HPDE6-E6E7 (cell line): ENCODE measurements at regions not wholly inside any gene's neighbourhood (a gene's known extent, or its start where the extent isn't known, plus 50 kb on each side); places are given as distances from the start of the nearest gene placed in this dataset.

Experiments used
- DNase-seq: peaks from one replicate; pipeline ENCODE4 v3.0.0; 2011; ENCODE audit warnings: missing footprints; ENCODE audit errors: extremely low spot score

GRCh38 chr3:99211309-99211708 is 309.8 kb upstream of the DCBLD2 start:
- DNase-seq: no peak

DNA sequence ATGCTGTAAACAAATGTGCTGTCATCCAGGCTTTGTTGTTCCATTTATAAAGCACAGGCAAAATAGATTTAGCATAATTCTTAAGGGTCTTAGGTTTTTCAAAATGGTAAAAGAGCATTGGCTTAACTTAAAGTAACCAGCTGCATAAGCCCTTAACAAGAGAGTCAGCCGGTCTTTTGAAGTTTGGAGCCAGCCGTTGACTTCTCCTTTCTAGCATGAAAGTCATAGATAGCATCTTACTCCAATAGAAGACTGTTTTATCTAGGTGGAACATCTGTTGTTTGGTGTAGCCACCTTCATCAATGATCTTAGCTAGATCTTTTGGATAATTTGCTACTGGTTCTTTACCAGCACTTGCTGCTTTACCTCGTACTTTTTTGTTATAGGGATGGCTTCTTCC is 297.5 kb upstream of the DCBLD2 start:
- DNase-seq: no peak

DNA sequence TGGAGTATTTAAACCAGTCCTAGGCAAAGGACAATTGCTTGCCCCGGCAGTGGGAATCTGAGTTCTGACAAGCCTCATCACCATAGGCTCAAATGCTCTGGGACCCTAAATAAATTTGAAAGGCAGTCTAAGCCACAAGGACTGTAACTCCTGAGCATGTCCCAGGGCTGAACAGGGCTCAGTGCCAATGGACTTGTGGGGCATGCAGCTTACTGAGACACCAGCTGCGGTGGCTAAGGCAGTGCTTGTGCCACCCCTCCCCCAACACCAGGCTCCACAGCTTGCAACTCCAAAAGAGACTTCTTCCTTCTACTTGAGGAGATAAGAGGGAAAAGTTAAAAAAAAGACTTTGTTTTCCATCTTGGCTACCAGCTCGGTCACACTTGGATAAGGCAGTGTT is 289.7 kb upstream of the DCBLD2 start:
- no peak for DNase-seq

- DNase-seq: no peak
Measured at GRCh38 chr3:99188936-99189335, 287.4 kb upstream of the DCBLD2 start.

DNA sequence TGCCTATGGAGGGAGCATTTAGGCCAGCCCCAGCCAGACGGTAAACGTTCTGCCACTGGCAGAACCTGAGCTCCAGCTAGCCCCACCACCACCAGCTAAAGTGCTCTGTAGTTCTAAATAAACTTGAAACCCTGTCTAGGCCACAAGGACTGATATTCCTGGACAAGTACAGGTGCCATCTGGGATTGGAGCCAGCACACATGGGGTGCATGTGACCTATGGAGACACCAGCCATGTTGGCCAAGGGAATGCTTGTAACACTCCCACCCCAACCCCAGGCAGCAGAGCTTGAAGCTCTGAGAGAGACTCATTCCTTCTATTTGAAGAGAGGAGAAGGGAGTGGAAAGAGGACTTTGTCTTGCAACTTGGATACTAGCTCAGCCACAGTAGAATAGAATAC is 284.5 kb upstream of the DCBLD2 start:
- DNase-seq: no peak

GRCh38 chr3:99176169-99176964 is 274.9 kb upstream of the DCBLD2 start:
- no peak for DNase-seq

GRCh38 chr3:99175276-99175812 is 273.8 kb upstream of the DCBLD2 start:
- DNase-seq: no peak

DNA sequence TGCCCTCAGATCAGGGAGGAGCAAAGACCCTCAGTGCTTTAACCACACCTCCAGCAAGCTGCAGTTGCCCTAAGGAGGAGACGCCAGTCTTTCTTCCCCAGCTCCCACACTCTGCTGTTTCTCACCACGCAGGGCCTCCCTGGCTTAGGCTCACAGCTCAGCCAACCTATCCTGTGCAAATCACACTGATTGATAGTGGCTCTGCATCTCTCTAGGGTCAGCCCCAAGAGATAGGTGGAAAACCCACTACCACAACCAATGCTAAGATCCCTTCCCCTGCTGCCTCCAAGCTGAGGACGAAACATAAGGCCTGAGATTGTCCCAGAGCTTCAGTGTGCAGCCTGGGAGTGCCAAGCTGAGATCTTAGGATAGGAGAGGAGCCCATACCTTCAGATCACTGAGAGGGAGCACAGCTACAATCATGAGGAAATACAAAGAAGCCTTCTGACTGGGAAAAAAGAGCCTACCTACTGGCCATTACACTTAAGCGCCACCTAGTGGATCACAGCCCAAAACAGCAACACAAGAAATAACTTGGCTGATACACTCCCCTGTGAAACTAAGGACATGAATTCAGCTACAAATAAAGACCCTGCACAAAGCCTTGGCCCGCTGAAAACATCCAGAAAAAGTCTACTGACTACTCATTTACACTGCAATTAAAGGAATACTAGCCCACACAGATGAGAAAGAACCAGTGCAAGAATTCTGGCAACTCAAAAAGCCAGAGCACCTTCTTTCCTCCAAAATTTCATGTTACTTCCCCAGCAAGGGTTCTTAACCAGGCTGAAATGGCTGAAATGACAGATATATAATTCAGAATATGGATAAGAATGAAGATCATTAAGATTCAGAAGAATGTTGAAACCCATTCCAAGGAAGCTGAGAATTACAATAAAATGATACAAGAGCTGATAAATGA is 271.5 kb upstream of the DCBLD2 start:
- DNase-seq: peak; percentile 17

DNA sequence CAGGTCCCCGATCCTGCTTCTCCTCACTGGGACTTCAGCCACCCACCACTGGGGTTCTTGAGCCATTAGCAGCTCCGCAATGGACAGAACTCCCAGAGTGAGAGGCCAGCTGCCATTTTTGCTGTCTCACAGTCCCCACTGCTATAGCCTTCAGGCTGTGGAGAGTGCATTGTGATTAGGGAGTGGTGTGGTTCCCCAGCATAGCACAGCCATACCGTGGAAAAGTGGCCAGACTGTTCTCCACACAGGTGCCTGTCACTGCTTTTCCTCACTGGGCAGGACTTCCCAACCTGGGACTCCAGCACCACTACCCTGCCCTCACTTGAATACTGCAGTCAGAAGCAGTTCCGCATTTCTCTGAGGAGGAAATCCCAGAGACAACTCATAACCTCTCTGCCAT is 270.3 kb upstream of the DCBLD2 start:
- no peak for DNase-seq

DNA sequence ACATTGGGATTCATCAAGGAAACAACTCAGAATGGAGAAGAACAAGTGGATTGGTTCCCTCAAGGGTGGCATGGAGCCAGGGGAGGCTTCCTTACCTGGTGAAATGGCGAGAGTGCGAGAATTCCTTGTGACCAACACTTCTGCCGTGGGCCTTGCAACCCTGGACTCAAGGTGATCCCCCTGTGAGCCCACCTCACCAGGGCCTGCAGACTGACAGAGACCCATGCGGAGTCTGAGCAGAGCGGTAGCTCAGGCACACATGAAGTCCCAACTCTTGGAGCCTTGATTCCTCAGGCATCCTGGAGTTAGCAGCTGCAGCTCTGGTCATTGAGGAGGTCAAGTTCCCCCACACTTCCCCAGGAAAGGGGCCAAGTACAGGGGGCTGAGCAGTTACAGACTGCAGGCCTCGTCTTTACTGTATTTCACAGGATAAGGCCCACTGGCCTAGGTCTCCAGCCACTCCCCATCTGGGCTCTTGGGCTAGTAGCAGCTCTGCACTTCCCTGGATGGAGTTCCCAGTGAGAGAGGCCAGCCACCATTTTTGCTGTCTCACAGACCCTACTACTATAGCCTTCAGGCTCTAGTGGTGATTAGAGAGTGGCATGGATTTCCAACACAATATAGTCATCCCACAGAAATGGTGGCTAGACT is 269.5 kb upstream of the DCBLD2 start:
- DNase-seq: no peak

DNA sequence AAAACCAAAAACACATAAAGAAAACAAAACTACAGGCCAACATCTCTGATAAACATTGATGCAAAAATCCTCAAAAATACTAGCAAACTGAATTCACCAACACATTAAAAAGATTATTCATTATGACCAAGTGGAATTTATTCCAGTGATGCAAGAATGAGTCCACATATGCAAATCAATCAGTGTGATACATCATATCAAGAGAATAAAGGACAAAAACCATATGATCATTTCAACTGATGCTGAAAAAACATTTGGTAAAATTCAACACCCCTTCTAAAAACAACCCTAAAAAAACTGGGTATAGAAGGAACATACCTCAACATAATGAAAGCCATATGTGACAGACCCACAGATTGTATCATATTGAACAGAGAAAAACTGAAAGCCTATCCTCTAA is 265.6 kb upstream of the DCBLD2 start:
- DNase-seq: no peak

- DNase-seq: no peak
Measured at GRCh38 chr3:99163314-99163713, 261.8 kb upstream of the DCBLD2 start.

DNA sequence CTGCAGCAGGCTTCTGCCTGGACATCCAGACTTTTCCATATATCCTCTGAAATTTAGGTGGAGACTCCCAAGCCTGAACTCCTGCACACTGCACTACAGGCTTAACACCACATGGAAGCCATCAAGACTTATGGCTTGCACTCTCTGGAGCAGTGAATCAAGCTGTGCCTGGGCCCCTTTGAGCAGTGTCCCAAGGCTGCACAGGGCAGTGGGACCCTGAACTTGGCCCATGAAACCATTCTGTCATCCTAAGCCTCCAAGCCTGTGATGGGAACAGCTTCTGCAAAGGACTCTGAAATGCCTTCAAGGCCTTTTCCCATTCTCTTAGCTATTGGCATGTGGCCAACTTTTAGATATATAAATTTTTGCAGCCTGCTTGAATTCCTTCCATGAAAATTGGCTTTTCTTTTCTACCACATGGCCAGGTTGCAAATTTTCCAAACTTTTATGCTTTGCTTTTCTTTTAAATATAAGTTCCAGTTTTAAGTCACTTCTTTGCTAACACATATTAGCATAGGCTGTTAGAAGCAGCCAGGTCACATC is 257.8 kb upstream of the DCBLD2 start:
- no peak for DNase-seq

DNA sequence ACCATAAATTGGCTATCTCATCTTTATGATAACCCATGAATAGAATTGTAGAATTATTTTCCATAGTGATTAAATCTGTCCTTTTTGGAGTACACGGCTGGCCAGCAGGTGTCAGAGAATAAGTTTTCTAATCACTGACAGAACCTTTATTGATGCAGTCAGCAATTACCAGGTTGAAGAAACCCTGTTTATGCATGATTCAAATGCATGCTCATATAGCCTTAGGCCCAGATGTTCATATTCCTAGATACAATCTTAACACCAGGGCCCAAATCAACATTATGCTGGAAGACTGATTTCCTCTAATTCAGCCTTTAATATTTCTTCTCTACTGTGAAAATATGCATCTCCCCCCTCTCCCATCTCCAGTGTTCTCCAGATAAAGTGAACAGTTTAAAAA is 243.5 kb upstream of the DCBLD2 start:
- no peak for DNase-seq

GRCh38 chr3:99143493-99143892 is 242.0 kb upstream of the DCBLD2 start:
- no peak for DNase-seq

DNA sequence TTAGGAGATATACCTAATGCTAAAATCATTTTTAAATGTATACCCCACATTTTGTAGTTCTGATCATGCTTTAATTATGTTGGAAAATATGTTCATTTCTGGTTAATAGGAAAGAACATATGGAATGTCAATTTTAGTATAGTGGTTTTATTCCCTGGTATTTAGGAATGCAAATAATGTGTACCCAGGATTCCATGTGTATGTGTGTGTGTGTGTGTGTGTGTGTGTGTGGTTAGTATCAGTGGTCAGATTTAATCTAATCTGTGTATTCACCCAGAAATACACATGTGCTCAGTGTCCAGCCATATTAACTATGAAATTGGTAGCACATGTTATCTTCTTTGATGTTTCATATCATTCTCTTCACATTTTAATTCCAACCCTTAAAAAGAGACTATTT is 233.5 kb upstream of the DCBLD2 start:
- no peak for DNase-seq

DNA sequence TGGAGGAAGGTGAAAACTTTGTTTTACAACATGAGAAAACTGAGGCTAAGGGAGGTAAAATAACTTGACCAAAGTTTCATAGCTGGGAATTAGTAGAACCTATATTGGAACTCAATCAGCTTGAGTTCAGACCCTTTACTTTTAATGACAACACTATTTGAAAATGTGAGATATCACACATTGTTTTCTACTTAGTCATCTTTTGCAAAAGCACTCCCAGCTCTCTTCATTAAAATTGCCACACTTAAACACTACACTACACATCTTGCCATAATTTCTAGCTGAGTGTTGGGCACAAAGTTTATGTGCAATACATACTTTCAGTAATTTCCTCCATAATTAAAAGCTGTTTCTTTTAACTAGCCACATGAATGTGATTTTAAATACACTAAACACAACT is 230.4 kb upstream of the DCBLD2 start:
- DNase-seq: no peak

- DNase-seq: peak; percentile 52
Measured at GRCh38 chr3:99128725-99129505, 227.4 kb upstream of the DCBLD2 start.

- no peak for DNase-seq
Measured at GRCh38 chr3:99128235-99128634, 226.7 kb upstream of the DCBLD2 start.

- DNase-seq: no peak
Measured at GRCh38 chr3:99126316-99126715, 224.8 kb upstream of the DCBLD2 start.

DNA sequence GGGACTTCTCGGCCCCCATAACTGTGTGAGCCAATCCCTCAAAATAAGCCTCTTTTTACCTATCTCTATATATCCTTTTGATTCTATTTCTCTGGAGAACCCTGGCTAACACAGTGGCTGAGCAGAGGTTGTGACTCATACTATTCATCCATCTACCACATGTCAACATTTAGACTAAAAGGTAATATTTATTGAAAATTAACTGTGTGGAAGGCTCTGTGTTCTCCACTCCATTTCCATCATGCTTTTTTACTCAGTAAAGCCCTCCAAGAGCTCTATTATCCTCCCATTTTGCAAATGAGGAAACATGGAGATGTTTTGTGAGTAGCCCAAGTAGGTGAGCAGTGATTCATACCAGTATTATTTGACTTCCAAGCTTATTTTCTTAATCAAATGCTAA is 217.9 kb upstream of the DCBLD2 start:
- no peak for DNase-seq
